GM18951 (cell line): ENCODE measurements at regions not wholly inside any gene's neighbourhood (a gene's known extent, or its start where the extent isn't known, plus 50 kb on each side); places are given as distances from the start of the nearest gene placed in this dataset.

ENCODE experiments used
- POLR2A ChIP-seq: IDR thresholded peaks from 4 replicates; pipeline ENCODE4 v1.6.1; 2011; ENCODE audit warnings: mild to moderate bottlenecking; ENCODE audit not compliant: insufficient read length, insufficient read depth; ENCODE audit errors: extremely low read depth
- in situ Hi-C: fragments of 300-500 bp; cut with MboI; formaldehyde crosslinking; loops from one replicate; pipeline ENCODE4 v1.12.0; 2022; ENCODE audit warnings: low sequenced_read_pairs, mixed read lengths, inconsistent platforms; ENCODE audit not compliant: unreplicated experiment

GRCh38 chr7:119415682-119416081 is 857.3 kb upstream of the KCND2 start:
- no peak for TF ChIP-seq POLR2A
- in situ Hi-C loops: no loop called here

- in situ Hi-C loops: no loop called here
- TF ChIP-seq POLR2A: no peak
Observed at GRCh38 chr7:119421657-119422056, 851.3 kb upstream of the KCND2 start.

- in situ Hi-C loops: no loop called here
- no peak for TF ChIP-seq POLR2A
Observed at GRCh38 chr7:119436882-119437281, 836.1 kb upstream of the KCND2 start.

- TF ChIP-seq POLR2A: no peak
- in situ Hi-C loops: no loop called here
Observed at GRCh38 chr7:119438315-119438714, 834.7 kb upstream of the KCND2 start.

GRCh38 chr7:119439192-119439591 is 833.8 kb upstream of the KCND2 start:
- in situ Hi-C loops: no loop called here
- TF ChIP-seq POLR2A: no peak

- in situ Hi-C loops: no loop called here
- no peak for TF ChIP-seq POLR2A
Observed at GRCh38 chr7:119452401-119452800, 820.6 kb upstream of the KCND2 start.

- in situ Hi-C loops: no loop called here
- no peak for TF ChIP-seq POLR2A
Observed at GRCh38 chr7:119465798-119466305, 807.1 kb upstream of the KCND2 start.

- TF ChIP-seq POLR2A: no peak
- in situ Hi-C loops: no loop called here
Observed at GRCh38 chr7:119472408-119473038, 800.5 kb upstream of the KCND2 start.

GRCh38 chr7:119482209-119482608 is 790.8 kb upstream of the KCND2 start:
- no peak for TF ChIP-seq POLR2A
- in situ Hi-C loops: no loop called here

- in situ Hi-C loops: no loop called here
- no peak for TF ChIP-seq POLR2A
Observed at GRCh38 chr7:119482671-119483070, 790.3 kb upstream of the KCND2 start.

GRCh38 chr7:119483364-119483763 is 789.6 kb upstream of the KCND2 start:
- TF ChIP-seq POLR2A: no peak
- in situ Hi-C loops: no loop called here

- TF ChIP-seq POLR2A: no peak
- in situ Hi-C loops: no loop called here
Observed at GRCh38 chr7:119514326-119514725, 758.6 kb upstream of the KCND2 start.

- in situ Hi-C loops: no loop called here
Observed at GRCh38 chr7:119515214-119515613, 757.8 kb upstream of the KCND2 start.

GRCh38 chr7:119515962-119516361 is 757.0 kb upstream of the KCND2 start:
- TF ChIP-seq POLR2A: no peak
- in situ Hi-C loops: no loop called here

More at GRCh38 chr7:119515214-119515613, 757.8 kb upstream of the KCND2 start:
- no peak for TF ChIP-seq POLR2A
